Ectodermal cell (in vitro differentiated cells): ENCODE measurements at regions not wholly inside any gene's neighbourhood (a gene's known extent, or its start where the extent isn't known, plus 50 kb on each side); places are given as distances from the start of the nearest gene placed in this dataset.

Experiments used
- H3K27ac ChIP-seq: 2 replicates; pipeline ENCODE4 v1.7.0; 2013; ENCODE audit warnings: mild to moderate bottlenecking, low read depth, low read length; ENCODE audit not compliant: insufficient read depth, poor library complexity, severe bottlenecking
- H3K27me3 ChIP-seq: 2 replicates; pipeline ENCODE4 v1.7.0; 2013; ENCODE audit warnings: mild to moderate bottlenecking, low read length; ENCODE audit not compliant: insufficient read depth, control insufficient read depth, poor library complexity, severe bottlenecking
- H3K36me3 ChIP-seq: one replicate; pipeline ENCODE4 v1.7.0; 2013; ENCODE audit warnings: low read length; ENCODE audit not compliant: control insufficient read depth, insufficient read depth
- H3K4me1 ChIP-seq: one replicate; pipeline ENCODE4 v1.7.0; 2013; ENCODE audit warnings: low read length; ENCODE audit not compliant: control insufficient read depth, insufficient read depth
- H3K4me3 ChIP-seq: 2 replicates; pipeline ENCODE4 v1.7.0; 2013; ENCODE audit warnings: low read depth, low read length, control low read depth; ENCODE audit not compliant: insufficient read depth
- H3K9me3 ChIP-seq: 2 replicates; pipeline ENCODE4 v1.7.0; 2013; ENCODE audit warnings: mild to moderate bottlenecking, low read length, moderate library complexity; ENCODE audit not compliant: control insufficient read depth
- WGBS, 2 experiments: methylation state at CpG; one replicate each; pipeline ENCODE4 v1.1.7; 2013; ENCODE audit warnings: missing lambda C conversion rate in 2 of 2; 5-methylcytosine and 5-hydroxymethylcytosine counted together

DNA sequence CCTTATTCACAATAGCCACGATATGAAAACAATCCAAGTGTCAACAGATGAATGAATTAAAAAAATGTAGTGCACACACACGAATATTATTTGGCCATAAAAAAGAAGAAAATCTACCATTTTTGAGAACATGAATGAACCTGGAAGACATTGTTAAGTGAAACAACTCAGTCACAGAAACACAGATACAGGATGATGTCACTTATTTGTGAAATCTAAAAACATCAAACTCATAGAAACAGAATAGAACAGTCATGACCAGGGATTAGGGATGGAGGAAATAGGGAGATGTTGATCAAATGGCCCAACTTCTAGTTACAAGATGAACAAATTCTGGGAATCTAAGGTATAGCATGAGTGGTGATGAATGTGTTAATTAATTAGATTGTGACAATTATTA is 72.3 kb downstream of the MACIR start:
- WGBS, 2 experiments = 95 to 100% methylated on average over 2 of the region's 2 CpGs
- Histone ChIP-seq H3K36me3 (no peaks in the 10 kb centered on the region), H3K4me3 (no peak overlapping the region), H3K4me1 (no peaks in the 10 kb centered on the region), H3K27me3 (no peaks in the 10 kb centered on the region), H3K9me3 (no peaks in the 10 kb centered on the region), H3K27ac (no peak overlapping the region)
